Right renal pelvis (tissue), 4 donors: ENCODE measurements at regions not wholly inside any gene's neighbourhood (a gene's known extent, or its start where the extent isn't known, plus 50 kb on each side); places are given as distances from the start of the nearest gene placed in this dataset.
"Not testable (repeated sequence)": the region's sequence is repeated elsewhere in the genome, so short reads cannot be mapped to it uniquely, and the experiment has no call there.

Experiments
- DNase-seq, 4 donors: peaks; one replicate each; pipeline ENCODE4 v3.0.0-alpha.2; 2013; ENCODE audit warnings: low read depth in 4 of 4, low spot score in 3 of 4, missing footprints in 1 of 4

GRCh38 chr1:4207183-4207582, 307.1 kb upstream of the C1orf174 start:
- no peak for DNase-seq

- no peak for DNase-seq
These were observed 308.0 kb upstream of the C1orf174 start for GRCh38 chr1:4207842-4208692.

- no peak for DNase-seq
These were observed 310.0 kb upstream of the C1orf174 start for GRCh38 chr1:4210043-4210442.

- no peak for DNase-seq
These were observed 312.7 kb upstream of the C1orf174 start for GRCh38 chr1:4212796-4213195.

- no peak for DNase-seq
These were observed 313.4 kb upstream of the C1orf174 start for GRCh38 chr1:4213366-4213973.

GRCh38 chr1:4214826-4215225, 314.8 kb upstream of the C1orf174 start:
- DNase-seq, result no peak

GRCh38 chr1:4215391-4215790, 315.3 kb upstream of the C1orf174 start:
- DNase-seq, result no peak

GRCh38 chr1:4216231-4216630, 316.2 kb upstream of the C1orf174 start:
- no peak for DNase-seq

GRCh38 chr1:4218619-4219018, 318.5 kb upstream of the C1orf174 start:
- no peak for DNase-seq

- DNase-seq, result no peak
These were observed 319.0 kb upstream of the C1orf174 start for GRCh38 chr1:4219111-4219510.

GRCh38 chr1:4219826-4220225, 319.8 kb upstream of the C1orf174 start:
- DNase-seq, result no peak

GRCh38 chr1:4220362-4220761, 320.3 kb upstream of the C1orf174 start:
- DNase-seq, result no peak

- no peak for DNase-seq
These were observed 321.0 kb upstream of the C1orf174 start for GRCh38 chr1:4221107-4221506.

- DNase-seq, result no peak
These were observed 324.8 kb upstream of the C1orf174 start for GRCh38 chr1:4224684-4225467.

GRCh38 chr1:4227986-4228385, 327.9 kb upstream of the C1orf174 start:
- no peak for DNase-seq

GRCh38 chr1:4253935-4254334, 353.9 kb upstream of the C1orf174 start:
- no peak for DNase-seq

- no peak for DNase-seq
These were observed 356.3 kb upstream of the C1orf174 start for GRCh38 chr1:4256351-4256750.

- not testable (repeated sequence) for DNase-seq
These were observed 358.2 kb upstream of the C1orf174 start for GRCh38 chr1:4258146-4258777.

GRCh38 chr1:4261327-4261726, 361.3 kb upstream of the C1orf174 start:
- DNase-seq, result no peak

- DNase-seq, result no peak
These were observed 362.6 kb upstream of the C1orf174 start for GRCh38 chr1:4262665-4263064.

GRCh38 chr1:4263699-4264098, 363.6 kb upstream of the C1orf174 start:
- no peak for DNase-seq
